HG03025 (cell line): ENCODE measurements at regions not wholly inside any gene's neighbourhood (a gene's known extent, or its start where the extent isn't known, plus 50 kb on each side); places are given as distances from the start of the nearest gene placed in this dataset.

Source experiments
- ATAC-seq: cut with Tn5 transposase; IDR thresholded peaks from one replicate; pipeline ENCODE4 v1.9.1; 2021; ENCODE audit warnings: mild to moderate bottlenecking, moderate library complexity; ENCODE audit not compliant: unreplicated experiment, low FRiP score

DNA sequence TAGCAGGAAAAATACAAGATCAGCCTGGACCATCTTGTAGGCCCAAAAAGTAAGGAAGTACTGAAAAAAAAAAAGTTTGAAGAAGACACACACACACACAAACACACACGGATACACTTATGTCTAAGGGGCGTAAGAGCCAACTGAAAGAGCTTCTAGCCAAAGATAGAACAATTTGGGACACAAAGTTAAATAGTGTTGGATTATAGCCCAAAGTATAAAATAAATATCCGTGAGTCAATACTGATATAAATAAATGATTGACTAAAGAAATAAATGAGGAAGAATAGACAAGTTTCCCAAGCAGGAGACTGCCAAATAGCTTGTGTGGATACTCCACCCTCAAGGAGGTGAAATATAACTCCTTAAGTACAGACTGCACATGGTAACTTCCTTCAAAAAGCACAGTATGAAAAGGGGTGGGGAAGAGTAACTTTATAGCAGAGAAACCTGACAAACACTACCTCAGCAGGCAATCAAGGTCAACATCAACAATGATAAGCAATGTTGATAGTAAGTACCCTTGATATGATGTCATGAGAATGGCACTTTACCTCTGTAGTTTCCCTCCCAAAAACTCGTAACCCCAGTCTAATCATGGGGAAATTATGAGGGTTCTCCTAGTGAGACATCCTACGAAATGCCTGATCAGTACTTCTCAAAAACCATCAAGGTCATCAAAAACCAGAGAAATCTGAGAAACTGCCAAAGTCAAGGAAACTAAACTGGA lies 187.3 kb upstream of the ATP11B start:
- ATAC-seq, result no peak

DNA sequence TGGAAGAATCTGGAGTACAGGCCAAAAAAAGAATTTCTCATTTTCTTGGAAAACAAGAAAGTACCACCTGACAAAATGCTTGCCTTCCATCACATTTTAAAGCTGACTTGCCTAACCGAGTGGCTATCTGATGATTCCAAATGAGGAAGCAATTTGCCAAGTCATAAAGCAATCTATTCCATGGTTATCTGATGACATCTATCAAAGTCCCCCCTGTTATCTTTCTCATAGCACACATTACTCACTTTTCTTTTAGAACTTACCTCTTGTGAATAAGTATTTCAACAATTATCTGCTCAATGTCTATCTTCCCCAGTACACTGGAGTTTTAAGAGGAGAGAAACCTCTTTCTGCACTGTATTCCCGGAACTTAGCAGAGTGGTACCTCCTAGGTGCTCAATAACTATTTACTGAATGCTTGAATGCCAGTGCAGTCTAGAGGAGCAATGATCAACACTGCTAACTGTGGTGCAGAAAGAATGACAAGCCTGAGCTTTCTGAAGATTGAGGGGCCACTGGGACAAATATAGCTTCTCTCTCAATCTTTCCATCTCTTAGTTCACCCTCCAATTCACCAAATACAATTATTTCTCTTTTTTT lies 186.3 kb upstream of the ATP11B start:
- no peak for ATAC-seq

DNA sequence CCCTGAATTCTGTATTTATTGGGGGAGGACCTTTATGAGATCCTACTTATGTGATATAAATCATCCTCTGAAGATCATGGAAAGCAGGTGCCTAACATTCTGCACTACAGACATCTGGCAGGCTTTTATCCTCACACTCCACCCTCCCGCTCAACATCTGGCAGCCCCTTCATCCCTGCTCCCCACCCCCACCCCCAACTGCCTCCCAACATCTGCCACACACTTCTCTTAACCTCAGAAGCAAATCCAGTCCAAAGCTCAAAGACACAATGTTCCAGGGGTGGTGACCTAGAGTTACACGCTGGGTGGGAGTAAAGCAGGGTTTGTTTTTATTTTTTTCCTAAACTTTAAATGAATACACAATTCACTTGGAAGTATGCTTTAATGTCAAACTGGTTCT lies 184.5 kb upstream of the ATP11B start:
- ATAC-seq, result no peak

DNA sequence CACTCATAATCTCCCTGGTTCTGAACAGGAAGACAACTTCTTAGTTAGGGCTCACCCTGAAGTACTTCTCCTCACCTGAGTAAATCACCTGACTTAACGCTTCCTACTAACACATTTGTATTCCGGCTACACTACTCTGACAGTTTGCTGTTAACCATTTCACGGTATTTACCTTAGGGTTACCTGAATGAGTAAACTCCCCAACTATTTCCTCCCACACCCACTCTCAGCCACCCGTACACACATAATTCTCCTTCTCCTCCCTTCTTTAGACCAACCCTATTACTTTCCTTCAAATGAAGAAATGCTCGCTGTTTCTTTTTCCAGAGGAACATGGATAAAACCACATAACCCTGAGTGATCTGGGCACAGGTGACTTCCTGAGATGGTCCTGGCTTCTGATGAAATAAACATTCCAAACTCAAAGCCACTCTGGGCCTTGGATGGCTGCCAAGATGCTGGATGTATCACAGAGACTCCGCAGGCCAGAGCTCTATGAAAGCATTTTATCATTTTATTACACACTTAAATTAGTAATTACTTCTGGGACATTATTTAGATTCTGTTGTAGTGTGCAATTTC lies 183.6 kb upstream of the ATP11B start:
- ATAC-seq, result no peak

DNA sequence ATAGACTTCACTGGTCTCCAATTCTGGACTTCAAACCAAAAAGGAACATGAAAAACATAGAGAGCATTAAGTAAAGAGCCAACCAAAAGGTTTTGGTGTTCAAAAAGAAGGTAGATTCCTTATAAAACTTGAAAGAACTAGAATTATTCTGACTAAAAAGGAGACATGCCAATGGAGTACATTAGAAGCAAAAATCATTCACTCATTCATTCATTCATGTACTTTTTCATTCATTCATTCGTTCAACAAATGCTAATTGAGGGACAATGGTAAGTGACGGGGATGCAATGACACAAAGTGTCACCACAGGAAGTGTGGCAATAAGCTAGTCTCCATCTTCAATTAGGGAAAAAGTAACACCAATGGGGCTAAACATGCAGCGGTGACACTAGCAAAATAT lies 181.0 kb upstream of the ATP11B start:
- no peak for ATAC-seq

DNA sequence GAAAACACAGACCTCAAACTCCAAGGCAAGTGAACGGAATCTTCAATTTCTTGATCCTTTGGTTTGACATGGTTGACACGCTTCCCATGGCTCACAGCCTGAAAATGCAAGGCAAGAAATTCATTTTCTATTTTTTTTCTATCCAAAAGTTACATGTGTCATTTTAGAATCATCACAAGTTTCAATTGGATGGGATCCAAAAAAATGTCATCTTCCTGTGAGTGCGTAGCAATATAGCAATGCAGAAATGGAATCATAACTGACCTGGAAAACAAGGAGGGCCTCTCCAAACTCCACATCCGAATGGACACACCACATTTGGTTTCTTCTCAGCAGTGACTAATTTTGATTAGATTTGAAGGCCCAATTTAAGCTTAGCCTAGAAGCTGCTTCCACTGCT lies 175.8 kb upstream of the ATP11B start:
- no peak for ATAC-seq

DNA sequence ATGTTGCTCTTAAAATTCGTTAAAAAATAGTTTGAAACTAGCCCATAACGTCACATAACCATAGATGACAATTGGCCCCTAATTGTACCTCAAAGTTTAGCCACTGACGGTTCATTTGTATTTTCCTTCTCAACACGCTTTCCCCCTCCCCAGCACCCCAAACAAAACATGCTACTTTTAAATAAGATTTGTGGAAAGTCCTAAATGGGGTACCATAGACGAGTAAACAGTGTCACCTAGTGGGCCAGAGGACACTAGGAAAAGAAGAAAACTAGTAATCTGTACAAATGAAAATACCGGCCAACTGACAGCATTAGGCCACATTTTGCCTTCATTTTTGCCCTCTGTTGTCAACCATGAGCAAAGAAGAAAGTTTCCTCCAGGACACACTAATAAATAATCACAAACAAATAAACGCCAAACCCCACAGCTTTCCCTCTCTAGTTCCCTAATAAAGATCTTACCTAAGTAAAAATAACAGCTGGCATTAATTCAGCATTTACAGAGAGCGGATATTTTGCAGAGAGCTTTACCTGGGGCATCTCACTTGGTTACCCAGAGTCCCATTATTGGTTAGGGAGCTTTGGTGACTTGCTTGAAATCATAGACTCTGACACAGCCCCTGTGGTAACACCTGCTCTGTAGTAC lies 175.1 kb upstream of the ATP11B start:
- ATAC-seq, result no peak

DNA sequence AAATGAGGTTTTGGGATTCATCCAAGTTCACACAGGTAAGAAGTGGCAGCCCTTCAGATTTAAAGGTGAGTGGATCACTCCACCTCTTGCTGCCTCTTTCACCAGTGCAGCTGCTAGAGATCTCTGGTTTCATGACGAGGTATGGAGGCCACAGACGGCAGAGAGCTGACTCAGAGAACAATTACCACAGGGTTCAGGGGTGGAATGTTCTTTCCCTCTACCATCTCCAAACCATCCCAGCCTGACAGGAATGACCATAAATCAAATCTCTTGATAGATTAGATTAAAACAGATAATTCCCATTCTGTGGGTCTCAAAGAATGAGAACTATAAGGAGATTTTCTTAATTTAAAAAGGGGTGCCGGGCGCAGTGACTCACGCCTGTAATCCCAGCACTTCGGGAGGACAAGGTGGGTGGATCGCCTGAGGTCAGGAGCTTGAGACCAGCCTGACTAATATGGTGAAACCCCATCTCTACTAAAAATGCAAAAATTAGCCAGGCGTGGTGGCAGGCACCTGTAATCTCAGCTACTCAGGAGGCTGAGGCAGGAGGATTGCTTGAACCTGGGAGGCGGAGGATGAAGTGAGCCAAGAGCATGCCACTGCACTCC lies 174.2 kb upstream of the ATP11B start:
- no peak for ATAC-seq

DNA sequence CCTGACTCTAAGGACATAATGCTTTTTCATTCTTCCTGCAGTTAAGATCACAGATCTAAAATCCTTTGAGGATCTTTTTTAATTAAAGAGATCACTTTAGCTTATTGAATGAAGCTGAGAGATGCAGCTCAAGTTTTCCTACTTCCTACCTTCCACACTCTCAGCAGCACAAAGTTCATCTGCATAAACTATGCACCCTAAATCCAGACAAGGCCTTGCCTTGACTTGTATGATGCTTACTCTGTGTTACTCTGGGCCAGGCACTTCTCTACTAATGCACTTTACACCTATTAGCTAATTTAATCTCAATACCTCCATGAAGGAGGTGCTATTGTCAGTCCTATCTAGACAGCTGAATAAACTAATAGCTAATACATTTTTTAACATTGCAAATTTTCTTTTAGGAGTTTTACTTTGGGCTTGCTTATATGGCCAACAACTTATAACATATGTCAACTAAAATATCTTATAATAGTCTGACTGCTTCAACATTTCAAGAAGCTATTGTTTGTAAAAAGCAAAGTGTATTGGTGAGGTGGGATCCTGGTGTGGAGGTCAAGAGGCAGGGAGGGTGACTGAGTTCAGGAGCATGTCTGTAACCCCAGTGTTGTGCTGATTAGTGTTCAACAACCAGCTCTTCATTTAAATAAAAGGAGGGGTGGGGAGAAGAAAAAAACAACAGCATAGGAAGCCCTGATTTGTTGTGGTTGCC lies 172.4 kb upstream of the ATP11B start:
- no peak for ATAC-seq

DNA sequence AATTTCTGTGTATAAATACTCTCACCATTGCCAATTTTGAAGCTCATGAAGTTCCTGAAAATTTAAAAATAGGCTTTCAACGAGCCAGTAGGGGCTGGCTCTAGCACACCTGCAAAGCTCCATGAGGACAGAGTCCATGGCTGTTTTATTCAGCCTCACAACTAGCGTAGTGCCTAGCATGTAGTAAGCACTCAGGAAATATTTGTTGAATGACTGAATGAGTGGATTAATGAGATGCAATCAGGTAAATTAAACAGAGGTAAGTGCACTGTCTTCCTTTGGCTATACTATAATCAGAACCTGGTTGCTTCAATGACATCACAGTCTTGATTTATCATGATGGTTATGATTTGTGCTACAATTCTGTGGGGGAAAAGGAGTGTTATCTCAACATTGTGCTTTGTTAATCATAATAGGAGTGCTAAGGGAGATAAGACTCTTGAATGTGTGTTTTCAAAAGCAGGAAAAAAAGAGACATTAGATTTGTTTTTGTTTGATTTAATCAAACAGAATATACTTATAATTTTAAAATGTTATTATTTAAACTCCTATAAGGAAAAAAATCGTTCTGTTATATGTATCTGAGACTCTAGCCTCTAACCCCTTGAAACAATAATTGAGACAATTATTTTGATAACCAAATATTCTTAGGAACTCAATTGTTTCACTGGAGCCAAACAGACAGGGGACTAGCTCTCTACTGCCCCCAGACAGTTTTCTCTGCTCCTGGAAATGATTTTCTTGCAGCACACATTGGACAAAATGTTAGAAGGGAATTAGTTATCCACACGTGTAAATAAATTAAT lies 171.7 kb upstream of the ATP11B start:
- no peak for ATAC-seq

DNA sequence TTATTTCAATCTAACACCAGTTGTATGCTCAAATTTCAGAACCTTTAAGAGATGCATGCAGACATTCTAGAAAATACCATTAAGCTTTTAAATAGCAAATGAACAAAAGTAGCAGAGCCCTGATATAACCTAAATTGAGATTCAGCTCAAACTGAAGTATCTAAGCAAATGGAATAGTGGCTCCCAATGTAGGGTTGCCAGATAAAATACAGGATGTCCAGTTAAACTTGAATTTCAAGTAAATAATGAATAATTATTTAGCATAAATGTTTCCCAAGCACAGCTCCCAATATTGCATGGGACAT lies 171.1 kb upstream of the ATP11B start:
- no peak for ATAC-seq

DNA sequence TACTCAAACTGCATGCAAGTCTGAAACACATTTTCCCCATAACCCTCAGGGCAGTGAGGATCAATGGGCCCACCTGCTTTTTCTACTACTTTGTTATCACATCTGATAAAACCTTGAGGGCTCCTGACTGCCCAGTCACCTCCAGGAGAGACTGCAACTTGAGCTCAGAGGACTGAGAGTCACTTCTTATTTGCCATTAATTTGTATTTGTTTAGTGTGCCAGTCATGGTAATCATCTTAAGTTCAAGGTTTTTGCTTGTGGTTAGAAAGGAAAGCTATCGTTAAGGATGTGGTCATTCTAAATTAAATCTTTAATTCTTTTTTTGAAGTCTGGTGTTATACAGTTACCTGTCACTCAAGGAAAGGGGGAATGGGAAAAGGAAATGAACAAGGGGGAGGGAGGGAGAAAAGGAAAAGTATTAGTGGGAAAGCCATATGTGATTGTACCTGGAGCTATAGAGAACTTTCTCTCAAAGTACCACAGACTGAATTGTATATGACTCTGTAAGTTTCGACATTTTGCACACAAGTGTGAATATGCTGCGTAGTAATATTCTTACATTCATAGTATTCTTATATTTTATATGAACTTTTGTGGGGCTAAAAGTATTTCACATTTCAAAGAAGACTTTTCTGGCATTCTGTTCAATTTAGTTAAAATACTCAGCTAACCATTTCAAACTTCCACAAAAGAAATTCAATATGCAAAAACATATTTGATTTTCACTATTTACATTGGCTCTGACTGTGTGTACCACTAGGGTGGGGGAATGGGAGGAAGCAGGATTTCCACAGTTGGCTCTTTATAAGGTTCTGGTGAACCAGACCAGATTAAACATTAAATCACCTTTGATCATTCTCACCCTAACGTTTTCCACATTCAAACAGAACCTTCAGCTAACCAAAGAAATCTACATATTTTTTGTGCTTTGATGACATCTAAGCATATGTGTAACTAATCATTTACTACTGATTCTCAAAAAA lies 166.5 kb upstream of the ATP11B start:
- ATAC-seq, result no peak

DNA sequence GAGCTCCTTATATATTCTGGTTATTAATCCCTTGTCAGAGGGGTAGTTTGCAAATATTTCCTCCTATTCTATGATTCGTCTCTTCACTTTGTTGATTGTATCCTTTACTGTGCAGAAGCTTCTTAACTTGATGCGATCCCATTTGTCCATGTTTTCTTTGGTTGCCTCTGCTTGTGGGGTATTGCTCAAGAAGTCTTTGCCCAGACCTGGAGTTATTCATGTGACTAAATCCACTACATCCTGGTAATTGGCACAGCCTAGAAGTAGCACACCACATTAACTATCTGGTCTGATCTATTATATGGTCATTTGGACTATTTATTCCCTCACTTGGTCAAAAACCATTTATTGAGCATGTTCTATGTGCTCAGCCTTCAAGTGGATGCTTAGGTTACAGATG lies 164.8 kb upstream of the ATP11B start:
- ATAC-seq, result no peak

DNA sequence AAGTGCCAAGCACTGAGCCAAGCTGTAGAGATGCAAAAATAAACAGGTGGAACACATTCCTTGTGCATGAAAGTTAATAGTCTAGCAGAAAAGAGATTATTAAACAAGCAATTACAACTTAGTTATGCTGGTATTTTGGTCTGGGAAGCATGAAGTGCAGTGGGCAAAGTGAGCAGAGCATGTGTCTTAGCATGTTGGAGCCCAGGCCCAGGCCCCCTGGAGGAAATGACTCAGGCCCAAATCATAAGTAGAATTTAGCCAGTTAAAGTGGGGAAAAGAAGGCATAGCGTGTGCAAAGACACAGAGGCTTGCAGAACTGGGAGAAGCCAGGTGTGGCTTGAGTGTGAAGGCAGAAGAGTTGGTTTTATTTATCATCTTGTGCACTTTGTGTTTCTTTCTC lies 163.8 kb upstream of the ATP11B start:
- no peak for ATAC-seq

DNA sequence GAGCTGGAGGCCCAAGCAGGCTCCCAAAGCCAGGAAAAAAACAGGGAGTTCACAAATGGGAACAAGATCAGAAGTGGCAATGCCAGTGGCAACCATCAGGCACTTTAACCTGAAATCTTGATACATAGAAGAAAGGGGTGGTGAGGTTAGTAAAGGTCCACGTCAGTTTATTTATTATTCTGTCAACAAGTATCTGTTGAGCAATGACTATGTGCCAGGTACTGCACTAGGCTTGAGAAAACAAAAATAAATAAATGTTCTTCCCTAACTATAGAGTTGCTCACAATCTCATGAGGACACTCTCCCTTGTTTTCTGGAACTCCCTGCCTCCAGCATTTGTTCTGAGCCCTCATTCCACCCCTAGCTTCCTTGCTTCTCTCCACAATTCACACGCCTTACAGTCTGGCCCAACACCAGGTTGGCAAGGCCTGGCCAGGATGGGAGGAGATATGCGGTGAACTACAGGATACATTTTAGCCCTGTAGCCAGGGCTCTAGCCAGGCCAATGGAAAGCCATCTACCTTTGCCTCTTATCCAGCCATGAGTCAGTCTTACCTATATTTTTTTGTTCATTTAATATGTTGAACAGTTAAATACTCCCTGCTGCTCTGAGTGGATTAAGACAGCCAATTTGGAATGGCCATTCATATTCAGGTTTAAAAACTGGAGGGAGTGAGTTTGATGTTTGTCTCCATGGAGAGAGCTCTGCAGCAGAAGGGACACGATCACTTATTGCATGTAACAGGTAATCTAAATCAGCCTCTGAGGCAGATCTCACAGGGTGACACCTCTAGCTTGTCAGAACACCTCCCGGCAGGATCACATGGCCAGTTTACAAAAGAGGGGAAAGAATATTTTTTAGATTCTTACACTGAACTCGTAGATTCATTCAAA lies 161.9 kb upstream of the ATP11B start:
- ATAC-seq, result no peak

DNA sequence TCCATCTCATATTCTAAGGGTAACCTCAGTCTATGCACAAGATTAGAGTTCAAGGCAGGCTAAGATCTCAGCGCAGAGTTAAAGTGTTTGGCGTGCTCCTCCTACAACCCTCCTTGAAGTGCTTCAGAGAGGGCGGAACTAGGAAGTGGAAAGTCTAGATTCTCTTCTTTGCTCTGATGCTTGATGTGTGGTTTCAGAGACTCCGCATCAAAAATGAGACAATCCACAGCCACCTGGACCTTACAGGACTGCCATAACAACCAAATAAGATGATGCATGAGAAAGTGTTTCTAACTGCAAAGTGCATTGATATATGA lies 161.3 kb upstream of the ATP11B start:
- no peak for ATAC-seq

DNA sequence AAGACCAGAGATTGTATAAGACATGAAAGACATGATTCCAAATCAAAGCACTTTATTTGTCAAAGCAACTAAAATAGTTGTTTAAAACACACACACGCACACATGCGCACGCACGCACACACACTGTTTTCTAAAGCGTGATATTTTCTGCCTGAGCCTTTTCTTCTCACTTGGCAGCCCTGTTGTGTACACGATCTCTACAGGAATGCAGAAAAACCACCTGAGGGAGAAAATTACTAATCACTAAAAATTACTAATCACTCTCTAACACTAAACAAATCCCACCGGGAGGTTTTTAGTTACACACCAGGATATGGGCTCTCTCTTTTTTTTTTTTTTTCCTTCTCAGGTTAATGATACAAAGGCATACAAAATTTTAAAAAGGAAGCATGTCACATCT lies 160.1 kb upstream of the ATP11B start:
- no peak for ATAC-seq

DNA sequence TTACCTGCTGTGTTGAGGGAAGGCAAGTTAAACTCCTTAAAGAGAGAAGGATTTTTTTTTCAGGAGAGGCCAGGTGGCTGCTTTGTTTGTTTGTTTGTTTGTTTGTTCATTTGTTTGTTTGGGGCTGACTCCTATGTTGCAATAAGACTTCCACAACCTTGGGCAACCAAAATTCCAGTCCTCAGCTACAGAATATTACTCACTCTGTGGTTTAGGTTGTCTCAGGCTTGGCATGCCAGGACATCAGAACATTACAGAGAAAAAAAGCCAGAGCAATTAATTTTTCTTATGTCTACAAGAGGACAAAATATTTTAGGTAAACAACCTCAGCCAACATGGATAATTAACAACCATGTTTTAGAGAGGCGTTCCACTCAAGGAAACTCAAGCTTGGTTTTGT lies 156.7 kb upstream of the ATP11B start:
- ATAC-seq, result no peak
